Stimulated activated CD4-positive, alpha-beta T cell treated with anti-CD3 and anti-CD28 coated beads, Interleukin-12 subunit alpha, Interleukin-12 subunit beta, amount 100 ng/mL, for 4 hours (primary cell): ENCODE measurements at regions not wholly inside any gene's neighbourhood (a gene's known extent, or its start where the extent isn't known, plus 50 kb on each side); places are given as distances from the start of the nearest gene placed in this dataset.

Experiments used
- DNase-seq: peaks from one replicate; pipeline ENCODE4 v3.0.0-alpha.2; 2020

- no peak for DNase-seq
Measured at GRCh38 chr18:47458483-47458882, 207.0 kb upstream of the SKOR2 start.

GRCh38 chr18:47457614-47458013 is 206.2 kb upstream of the SKOR2 start:
- DNase-seq: no peak

GRCh38 chr18:47453038-47453437 is 201.6 kb upstream of the SKOR2 start:
- no peak for DNase-seq

GRCh38 chr18:47448956-47449355 is 197.5 kb upstream of the SKOR2 start:
- no peak for DNase-seq

GRCh38 chr18:47441914-47442313 is 190.5 kb upstream of the SKOR2 start:
- DNase-seq: no peak

- no peak for DNase-seq
Measured at GRCh38 chr18:47438001-47438400, 186.5 kb upstream of the SKOR2 start.

GRCh38 chr18:47436871-47437270 is 185.4 kb upstream of the SKOR2 start:
- no peak for DNase-seq

GRCh38 chr18:47434214-47434746 is 182.8 kb upstream of the SKOR2 start:
- DNase-seq: no peak

- DNase-seq: no peak
Measured at GRCh38 chr18:47427923-47428637, 176.6 kb upstream of the SKOR2 start.

GRCh38 chr18:47427072-47427471 is 175.6 kb upstream of the SKOR2 start:
- no peak for DNase-seq

- DNase-seq: no peak
Measured at GRCh38 chr18:47425365-47425764, 173.9 kb upstream of the SKOR2 start.

- no peak for DNase-seq
Measured at GRCh38 chr18:47422524-47422923, 171.1 kb upstream of the SKOR2 start.

- DNase-seq: no peak
Measured at GRCh38 chr18:47420130-47420529, 168.7 kb upstream of the SKOR2 start.

- DNase-seq: no peak
Measured at GRCh38 chr18:47418746-47419145, 167.3 kb upstream of the SKOR2 start.

GRCh38 chr18:47417807-47418206 is 166.3 kb upstream of the SKOR2 start:
- DNase-seq: no peak

- DNase-seq: no peak
Measured at GRCh38 chr18:47415881-47416280, 164.4 kb upstream of the SKOR2 start.

- no peak for DNase-seq
Measured at GRCh38 chr18:47413327-47413726, 161.9 kb upstream of the SKOR2 start.

- no peak for DNase-seq
Measured at GRCh38 chr18:47412924-47413323, 161.5 kb upstream of the SKOR2 start.

- DNase-seq: no peak
Measured at GRCh38 chr18:47411159-47411558, 159.7 kb upstream of the SKOR2 start.

- no peak for DNase-seq
Measured at GRCh38 chr18:47410139-47410538, 158.7 kb upstream of the SKOR2 start.

GRCh38 chr18:47409519-47409918 is 158.1 kb upstream of the SKOR2 start:
- DNase-seq: no peak

GRCh38 chr18:47407736-47408135 is 156.3 kb upstream of the SKOR2 start:
- DNase-seq: no peak

- no peak for DNase-seq
Measured at GRCh38 chr18:47404845-47405244, 153.4 kb upstream of the SKOR2 start.

GRCh38 chr18:47403949-47404348 is 152.5 kb upstream of the SKOR2 start:
- no peak for DNase-seq

GRCh38 chr18:47403317-47403716 is 151.9 kb upstream of the SKOR2 start:
- DNase-seq: no peak
